H1 (cell line): ENCODE measurements at regions not wholly inside any gene's neighbourhood (a gene's known extent, or its start where the extent isn't known, plus 50 kb on each side); places are given as distances from the start of the nearest gene placed in this dataset.

Source experiments
- CTBP2 ChIP-seq: IDR thresholded peaks from 2 replicates; pipeline ENCODE4 v1.7.0; 2011; ENCODE audit warnings: borderline replicate concordance, mild to moderate bottlenecking, moderate library complexity, mixed read lengths, low read length; ENCODE audit not compliant: insufficient read depth, insufficient read length
- HDAC2 ChIP-seq, 2 experiments: fragments of 300-600 bp in 1 of 2; sonication (generic) in 1 of 2; IDR thresholded peaks; 2 replicates each; pipeline ENCODE4 v1.6.1; 2011 to 2012; ENCODE audit warnings: low read depth in 2 of 2, low read length in 2 of 2, mild to moderate bottlenecking in 2 of 2, moderate library complexity in 2 of 2, borderline replicate concordance in 1 of 2, inconsistent platforms in 1 of 2
- USF2 ChIP-seq: IDR thresholded peaks from 2 replicates; pipeline ENCODE4 v1.6.1; 2011; ENCODE audit warnings: low read length, improper control_type of control experiment

- TF ChIP-seq USF2 (no peak), CTBP2 (no peak), HDAC2 (IDR thresholded peaks at IDR 0.05; ENCODE audit: borderline replicate concordance in 1 of 2, low read depth in 2 of 2, low read length in 2 of 2) (no peak)
These were observed 1059.0 kb upstream of the PRMT6 start (continued) for GRCh38 chr1:105997516-105997915.
